OCI-LY1 (cell line): ENCODE measurements at regions not wholly inside any gene's neighbourhood (a gene's known extent, or its start where the extent isn't known, plus 50 kb on each side); places are given as distances from the start of the nearest gene placed in this dataset.

Experiments used
- H2AFZ ChIP-seq: fragments of 200-600 bp; sonication (generic), shearing (Covaris generic); 2 replicates; pipeline ENCODE4 v1.6.0; 2014; ENCODE audit warnings: antibody characterized with exemption, mild to moderate bottlenecking, low read length
- H3F3A ChIP-seq: fragments of 200-600 bp; sonication (generic), shearing (Covaris generic); 2 replicates; pipeline ENCODE4 v1.6.0; 2014; ENCODE audit warnings: mild to moderate bottlenecking, antibody characterized with exemption, low read length, moderate library complexity; ENCODE audit not compliant: insufficient read depth
- H3K27ac ChIP-seq: fragments of 200-600 bp; sonication (generic); 2 replicates; pipeline ENCODE4 v1.5.1; 2014; ENCODE audit warnings: low read length, mixed run types, mild to moderate bottlenecking, low read depth; ENCODE audit not compliant: poor library complexity, severe bottlenecking
- H3K27me3 ChIP-seq: fragments of 200-600 bp; sonication (generic); 2 replicates; pipeline ENCODE4 v1.6.0; 2014; ENCODE audit warnings: antibody characterized with exemption, mild to moderate bottlenecking, low read length, moderate library complexity; ENCODE audit not compliant: insufficient read depth
- H3K36me3 ChIP-seq: fragments of 200-600 bp; sonication (generic); 2 replicates; pipeline ENCODE4 v1.6.1; 2014; ENCODE audit warnings: mild to moderate bottlenecking, antibody characterized with exemption, low read length, moderate library complexity, mixed read lengths; ENCODE audit not compliant: insufficient read depth
- H3K4me1 ChIP-seq: fragments of 200-600 bp; sonication (generic); 2 replicates; pipeline ENCODE4 v1.5.1; 2014; ENCODE audit warnings: mild to moderate bottlenecking, low read length, moderate library complexity; ENCODE audit not compliant: insufficient read depth, severe bottlenecking
- H3K4me2 ChIP-seq: fragments of 200-600 bp; sonication (generic), shearing (Covaris generic); 2 replicates; pipeline ENCODE4 v1.6.1; 2014; ENCODE audit warnings: low read length
- H3K4me3 ChIP-seq: fragments of 200-600 bp; sonication (generic); 2 replicates; pipeline ENCODE4 v1.5.1; 2014; ENCODE audit warnings: low read length, low read depth, mild to moderate bottlenecking, mixed read lengths; ENCODE audit not compliant: poor library complexity, severe bottlenecking
- H3K79me2 ChIP-seq: fragments of 200-600 bp; shearing (Covaris generic); 2 replicates; pipeline ENCODE4 v1.6.1; 2016; ENCODE audit warnings: mixed run types, low read length, mixed read lengths; ENCODE audit not compliant: insufficient read depth
- H3K9ac ChIP-seq: fragments of 200-600 bp; sonication (generic), shearing (Covaris generic); 2 replicates; pipeline ENCODE4 v1.6.1; 2014; ENCODE audit warnings: mild to moderate bottlenecking, low read length, mixed read lengths
- H3K9me2 ChIP-seq: fragments of 200-600 bp; sonication (generic), shearing (Covaris generic); 2 replicates; pipeline ENCODE4 v1.6.1; 2014; ENCODE audit warnings: low read depth, mild to moderate bottlenecking, low read length, mixed read lengths
- H3K9me3 ChIP-seq: fragments of 200-600 bp; shearing (Covaris generic); 2 replicates; pipeline ENCODE4 v1.6.1; 2014; ENCODE audit warnings: low read length, mixed read lengths
- H4K20me1 ChIP-seq: fragments of 200-600 bp; sonication (generic), shearing (Covaris generic); 2 replicates; pipeline ENCODE4 v1.6.0; 2016; ENCODE audit warnings: mild to moderate bottlenecking, low read length; ENCODE audit not compliant: insufficient read depth
- EZH2 ChIP-seq: fragments of 200-600 bp; sonication (generic), shearing (Covaris generic); IDR thresholded peaks from 2 replicates; pipeline ENCODE4 v1.8.0; 2017; ENCODE audit warnings: borderline replicate concordance, mixed run types, mild to moderate bottlenecking, antibody characterized with exemption, low read length, moderate library complexity, mixed read lengths
- TF ChIP-seq, protein P1 (sequence below): fragments of 200-600 bp; sonication (generic), shearing (Covaris generic); IDR thresholded peaks from 2 replicates; pipeline ENCODE4 v1.5.1; 2017; ENCODE audit warnings: mild to moderate bottlenecking, antibody characterized with exemption, low read length, moderate library complexity, mixed read lengths

DNA sequence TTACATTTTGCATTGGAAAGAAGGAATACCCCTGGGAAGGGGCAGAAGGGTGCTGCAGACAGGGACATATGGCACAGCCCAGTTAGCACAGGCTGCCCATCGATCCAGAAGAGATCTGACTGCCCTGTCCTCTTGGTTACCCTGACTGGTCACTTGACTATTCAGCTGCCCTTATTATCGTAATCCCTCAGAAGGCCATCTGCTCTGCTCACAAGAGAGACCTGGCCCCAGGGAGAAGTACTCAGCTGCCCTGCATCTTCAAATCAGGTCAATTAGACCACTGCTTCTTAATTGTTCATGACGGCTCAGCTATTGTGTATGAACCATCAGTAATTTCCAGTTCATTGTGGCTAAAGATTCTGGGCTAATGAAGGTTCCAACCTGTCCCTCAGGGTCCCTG is 345.0 kb downstream of the TLE1 start:
- Histone ChIP-seq H3K4me3 (no peak overlapping the region), H3K4me2 (no peak overlapping the region), H3K9me2 (no peaks in the 10 kb centered on the region), H3K27me3 (no peaks in the 10 kb centered on the region), H3F3A (no peaks in the 10 kb centered on the region), H3K4me1 (no peaks in the 10 kb centered on the region), H3K27ac (no peak overlapping the region), H3K9ac (no peak overlapping the region), H3K9me3 (no peaks in the 10 kb centered on the region), H2AFZ (no peak overlapping the region), H4K20me1 (no peaks in the 10 kb centered on the region), H3K79me2 (no peaks in the 10 kb centered on the region), H3K36me3 (no peaks in the 10 kb centered on the region)
- TF ChIP-seq EZH2 = no peak
- TF ChIP-seq, protein P1, sequence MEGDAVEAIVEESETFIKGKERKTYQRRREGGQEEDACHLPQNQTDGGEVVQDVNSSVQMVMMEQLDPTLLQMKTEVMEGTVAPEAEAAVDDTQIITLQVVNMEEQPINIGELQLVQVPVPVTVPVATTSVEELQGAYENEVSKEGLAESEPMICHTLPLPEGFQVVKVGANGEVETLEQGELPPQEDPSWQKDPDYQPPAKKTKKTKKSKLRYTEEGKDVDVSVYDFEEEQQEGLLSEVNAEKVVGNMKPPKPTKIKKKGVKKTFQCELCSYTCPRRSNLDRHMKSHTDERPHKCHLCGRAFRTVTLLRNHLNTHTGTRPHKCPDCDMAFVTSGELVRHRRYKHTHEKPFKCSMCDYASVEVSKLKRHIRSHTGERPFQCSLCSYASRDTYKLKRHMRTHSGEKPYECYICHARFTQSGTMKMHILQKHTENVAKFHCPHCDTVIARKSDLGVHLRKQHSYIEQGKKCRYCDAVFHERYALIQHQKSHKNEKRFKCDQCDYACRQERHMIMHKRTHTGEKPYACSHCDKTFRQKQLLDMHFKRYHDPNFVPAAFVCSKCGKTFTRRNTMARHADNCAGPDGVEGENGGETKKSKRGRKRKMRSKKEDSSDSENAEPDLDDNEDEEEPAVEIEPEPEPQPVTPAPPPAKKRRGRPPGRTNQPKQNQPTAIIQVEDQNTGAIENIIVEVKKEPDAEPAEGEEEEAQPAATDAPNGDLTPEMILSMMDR = no peak

DNA sequence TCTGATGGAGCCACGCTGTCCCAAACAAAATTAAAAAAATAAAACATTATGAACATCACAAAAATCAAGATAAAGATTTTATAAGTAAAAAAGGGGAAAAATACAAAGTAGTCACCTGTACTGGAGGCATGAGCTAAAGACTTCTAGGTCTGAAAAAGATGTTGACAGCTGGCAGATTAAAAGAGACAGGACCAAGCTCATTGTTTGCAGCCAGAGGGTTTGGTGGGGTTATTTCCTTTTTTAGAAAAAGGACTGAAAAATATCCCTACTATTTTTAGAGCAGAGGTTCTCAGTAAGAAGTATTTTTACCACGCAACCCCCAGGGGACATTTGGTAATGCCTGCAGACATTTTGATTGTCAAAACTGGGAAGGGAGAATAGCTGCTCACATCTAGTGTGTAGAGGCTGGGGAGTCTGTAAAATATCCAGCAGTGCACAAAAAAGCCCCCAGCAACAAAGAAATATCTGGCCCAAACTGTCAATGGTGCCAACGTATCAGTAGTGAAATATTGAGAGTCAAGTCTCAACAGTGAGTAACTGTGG is 353.4 kb downstream of the TLE1 start:
- Histone ChIP-seq H3K36me3 (no peaks in the 10 kb centered on the region), H3K9ac (no peak overlapping the region), H4K20me1 (no peaks in the 10 kb centered on the region), H3K4me3 (no peak overlapping the region), H3K4me1 (no peaks in the 10 kb centered on the region), H3K9me3 (0 out of 2 replicates have a peak, but pooled peaks cover 7% of the 10 kb centered on the region), H3K4me2 (no peak overlapping the region), H3K9me2 (no peaks in the 10 kb centered on the region), H2AFZ (no peak overlapping the region), H3F3A (no peaks in the 10 kb centered on the region), H3K79me2 (no peaks in the 10 kb centered on the region), H3K27me3 (no peaks in the 10 kb centered on the region), H3K27ac (no peak overlapping the region)
- no peak for TF ChIP-seq EZH2
- TF ChIP-seq, protein P1 = no peak

DNA sequence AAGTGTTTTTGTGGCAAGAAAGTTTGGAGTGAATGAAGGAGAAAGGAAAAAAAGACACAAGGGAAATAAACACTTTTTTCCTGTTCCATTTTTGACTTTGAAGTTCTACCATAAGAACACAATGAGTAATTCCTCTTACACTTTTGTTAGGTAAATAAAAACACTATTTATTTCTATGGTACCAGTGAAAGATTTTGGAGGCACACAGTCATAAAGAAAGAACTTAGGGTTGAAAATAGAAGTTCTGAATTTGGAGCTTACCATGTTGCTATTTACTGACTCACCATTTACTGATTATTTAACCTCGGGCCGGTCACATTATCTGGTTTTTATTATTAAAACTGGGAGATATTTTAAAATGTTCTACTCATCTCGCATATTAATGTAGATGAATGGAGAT is 367.8 kb downstream of the TLE1 start:
- no peaks in the 10 kb centered on the region for H3K27me3 ChIP-seq
- no peak overlapping the region for H3K9ac ChIP-seq
- no peaks in the 10 kb centered on the region for H3K36me3 ChIP-seq
- no peaks in the 10 kb centered on the region for H3K9me2 ChIP-seq
- no peak for TF ChIP-seq EZH2
- TF ChIP-seq, protein P1 = no peak
- H3K79me2 ChIP-seq = no peaks in the 10 kb centered on the region
- no peaks in the 10 kb centered on the region for H4K20me1 ChIP-seq
- no peaks in the 10 kb centered on the region for H3F3A ChIP-seq
- H3K9me3 ChIP-seq = no peaks in the 10 kb centered on the region
- H2AFZ ChIP-seq = no peak overlapping the region
- no peak overlapping the region for H3K27ac ChIP-seq
- H3K4me1 ChIP-seq = no peaks in the 10 kb centered on the region
- no peak overlapping the region for H3K4me3 ChIP-seq
- no peak overlapping the region for H3K4me2 ChIP-seq
